Activated CD8-positive, alpha-beta T cell treated with anti-CD3 and anti-CD28 coated beads for 36 hours (primary cell): ENCODE measurements at regions not wholly inside any gene's neighbourhood (a gene's known extent, or its start where the extent isn't known, plus 50 kb on each side); places are given as distances from the start of the nearest gene placed in this dataset.

ENCODE experiments used
- ATAC-seq: fragments of 200-7000 bp; cut with Tn5 transposase; one replicate; pipeline ENCODE4 v1.10.0; 2021; ENCODE audit warnings: mild to moderate bottlenecking, moderate library complexity
- CTCF ChIA-PET: fragments of 350-600 bp; sonication (Branson Sonifier 250); formaldehyde crosslinking; loops from one replicate; lab custom pipeline; 2021; ENCODE audit warnings: antibody characterized with exemption; lab: Charles Lee
- POLR2A ChIA-PET: fragments of 350-600 bp; sonication (Branson Sonifier 250); formaldehyde crosslinking; loops from one replicate; lab custom pipeline; 2021; ENCODE audit warnings: antibody characterized with exemption; lab: Charles Lee
- DNase-seq: peaks from one replicate; pipeline ENCODE4 v3.0.0-alpha.2; 2020
- H3K27ac Mint-ChIP-seq: one replicate; pipeline ENCODE4 v1.8.0; 2021; ENCODE audit warnings: mild to moderate bottlenecking, mixed read lengths
- H3K27me3 Mint-ChIP-seq: one replicate; pipeline ENCODE4 v1.8.0; 2021; ENCODE audit warnings: mixed read lengths
- H3K36me3 Mint-ChIP-seq: one replicate; pipeline ENCODE4 v1.8.0; 2021; ENCODE audit warnings: low read depth, mixed read lengths
- H3K4me1 Mint-ChIP-seq: one replicate; pipeline ENCODE4 v1.8.0; 2021; ENCODE audit warnings: low read depth, mixed read lengths
- H3K4me3 Mint-ChIP-seq: one replicate; pipeline ENCODE4 v1.8.0; 2021; ENCODE audit warnings: mild to moderate bottlenecking, moderate library complexity, mixed read lengths
- H3K9me3 Mint-ChIP-seq: one replicate; pipeline ENCODE4 v1.8.0; 2021; ENCODE audit warnings: mixed read lengths
- intact Hi-C: fragments of 100-400 bp; cut with micrococcal nuclease; formaldehyde crosslinking; loops from one replicate; pipeline ENCODE4 v1.10.0; 2022
- TF ChIP-seq, protein P1 (sequence below): fragments of 200-600 bp; IDR thresholded peaks from one replicate; pipeline ENCODE4 v1.8.0; 2022; ENCODE audit warnings: antibody characterized with exemption, mild to moderate bottlenecking

DNA sequence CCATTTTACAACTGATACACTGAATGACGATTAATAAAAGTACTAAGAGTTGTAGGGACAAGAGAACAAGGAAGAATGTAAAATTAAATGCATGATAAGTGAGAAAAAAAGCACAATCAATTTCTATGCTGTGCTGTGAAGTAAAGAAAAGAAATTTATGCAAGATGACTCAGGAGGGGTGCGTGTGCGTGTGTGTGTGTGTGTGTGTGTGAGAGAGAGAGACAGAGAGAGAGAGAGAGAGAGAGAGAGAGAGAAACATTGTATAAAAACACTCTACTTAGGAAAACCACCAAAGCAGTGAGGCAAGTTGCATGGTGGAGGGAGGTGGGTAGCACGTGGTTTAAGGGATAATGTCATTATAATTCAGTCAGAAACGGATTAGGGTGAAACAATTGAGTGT lies 580.8 kb upstream of the ALCAM start:
- intact Hi-C loops = no loop called here

DNA sequence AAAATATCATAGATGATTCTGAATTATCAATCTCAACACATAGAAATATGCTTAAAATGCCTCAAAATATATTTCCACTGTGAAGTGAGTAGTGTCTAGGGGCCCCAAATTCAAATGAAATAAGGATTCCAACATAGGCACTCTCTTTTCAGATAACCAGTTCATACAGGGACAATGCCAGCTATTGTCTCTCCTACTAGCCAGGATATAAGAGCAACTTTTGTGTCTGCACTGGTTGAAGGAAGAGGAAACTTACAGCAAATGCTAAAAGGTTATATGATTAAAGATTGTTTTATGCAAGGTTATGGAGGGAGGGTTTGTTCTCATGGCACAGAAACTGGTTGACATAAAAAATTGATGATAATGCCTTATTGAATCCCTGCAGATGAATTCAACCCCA lies 579.4 kb upstream of the ALCAM start:
- intact Hi-C loops = no loop called here
- CTCF ChIA-PET = no interaction called here
- no peak for DNase-seq
- Mint-ChIP-seq H3K27ac (no peak overlapping the region), H3K9me3 (no peaks in the 10 kb centered on the region), H3K4me3 (no peak overlapping the region), H3K4me1 (no peaks in the 10 kb centered on the region), H3K27me3 (no peaks in the 10 kb centered on the region), H3K36me3 (no peaks in the 10 kb centered on the region)
- POLR2A ChIA-PET = no interaction called here
- TF ChIP-seq, protein P1, sequence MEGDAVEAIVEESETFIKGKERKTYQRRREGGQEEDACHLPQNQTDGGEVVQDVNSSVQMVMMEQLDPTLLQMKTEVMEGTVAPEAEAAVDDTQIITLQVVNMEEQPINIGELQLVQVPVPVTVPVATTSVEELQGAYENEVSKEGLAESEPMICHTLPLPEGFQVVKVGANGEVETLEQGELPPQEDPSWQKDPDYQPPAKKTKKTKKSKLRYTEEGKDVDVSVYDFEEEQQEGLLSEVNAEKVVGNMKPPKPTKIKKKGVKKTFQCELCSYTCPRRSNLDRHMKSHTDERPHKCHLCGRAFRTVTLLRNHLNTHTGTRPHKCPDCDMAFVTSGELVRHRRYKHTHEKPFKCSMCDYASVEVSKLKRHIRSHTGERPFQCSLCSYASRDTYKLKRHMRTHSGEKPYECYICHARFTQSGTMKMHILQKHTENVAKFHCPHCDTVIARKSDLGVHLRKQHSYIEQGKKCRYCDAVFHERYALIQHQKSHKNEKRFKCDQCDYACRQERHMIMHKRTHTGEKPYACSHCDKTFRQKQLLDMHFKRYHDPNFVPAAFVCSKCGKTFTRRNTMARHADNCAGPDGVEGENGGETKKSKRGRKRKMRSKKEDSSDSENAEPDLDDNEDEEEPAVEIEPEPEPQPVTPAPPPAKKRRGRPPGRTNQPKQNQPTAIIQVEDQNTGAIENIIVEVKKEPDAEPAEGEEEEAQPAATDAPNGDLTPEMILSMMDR = no peak
- ATAC-seq = no peak

More for the DNA sequence above, 580.8 kb upstream of the ALCAM start:
- TF ChIP-seq, protein P1 = no peak
- Mint-ChIP-seq H3K4me1 (no peaks in the 10 kb centered on the region), H3K36me3 (no peaks in the 10 kb centered on the region), H3K27ac (no peak overlapping the region), H3K9me3 (peaks cover 1% of the 10 kb centered on the region), H3K4me3 (no peak overlapping the region), H3K27me3 (no peaks in the 10 kb centered on the region)
- no peak for ATAC-seq
- DNase-seq = no peak
- CTCF ChIA-PET = no interaction called here
- POLR2A ChIA-PET = no interaction called here

DNA sequence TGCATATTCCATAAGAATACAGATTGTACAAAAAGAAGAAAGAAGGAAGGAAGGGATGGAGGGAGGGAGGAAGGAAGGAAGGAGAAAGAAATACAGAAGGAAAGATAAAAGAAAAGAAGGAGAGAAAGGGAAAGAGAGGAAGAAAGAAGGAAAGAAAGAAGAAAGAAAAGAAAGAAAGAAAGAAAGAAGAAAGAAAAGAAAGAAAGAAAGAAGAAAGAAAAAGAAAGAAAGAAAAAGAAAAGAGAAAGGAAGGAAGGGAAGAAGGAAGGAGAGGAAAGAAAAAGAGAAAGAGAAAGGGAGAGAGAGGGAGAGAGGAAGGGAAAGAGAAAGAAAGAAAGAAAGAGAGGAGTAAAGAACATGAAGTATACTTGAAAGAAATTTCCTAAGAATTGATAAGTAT lies 577.9 kb upstream of the ALCAM start:
- DNase-seq (no peak), ATAC-seq (no peak)
- Mint-ChIP-seq H3K4me3 (no peak overlapping the region), H3K36me3 (no peaks in the 10 kb centered on the region), H3K27me3 (no peaks in the 10 kb centered on the region), H3K9me3 (no peaks in the 10 kb centered on the region), H3K4me1 (no peaks in the 10 kb centered on the region), H3K27ac (no peak overlapping the region)
- intact Hi-C loops = no loop called here
- TF ChIP-seq, protein P1 = peak; percentile 45
- ChIA-PET POLR2A (no interaction called here), CTCF (no interaction called here)

DNA sequence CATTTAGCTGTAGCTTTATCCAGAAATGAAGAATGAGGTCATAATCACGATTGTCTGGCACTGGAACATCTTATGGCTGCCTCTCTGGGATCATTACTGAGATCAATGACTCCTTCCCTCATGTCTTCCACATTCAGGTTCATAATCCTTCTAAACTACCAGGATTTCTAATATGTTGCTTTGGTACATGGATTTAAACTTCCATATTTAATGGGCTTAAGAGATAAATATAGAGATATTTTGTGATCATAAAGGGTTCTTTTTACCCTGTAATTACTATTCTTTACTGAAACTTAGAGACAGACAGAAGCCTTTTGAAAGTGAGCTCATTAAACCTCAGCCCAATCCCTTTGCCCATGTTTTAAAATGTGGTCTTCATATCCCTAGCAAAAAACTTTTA lies 575.4 kb upstream of the ALCAM start:
- H3K4me3 Mint-ChIP-seq = no peak overlapping the region
- no peaks in the 10 kb centered on the region for H3K4me1 Mint-ChIP-seq
- ATAC-seq (no peak), DNase-seq (no peak)
- no peak overlapping the region for H3K27ac Mint-ChIP-seq
- intact Hi-C loops = no loop called here
- H3K27me3 Mint-ChIP-seq = no peaks in the 10 kb centered on the region
- ChIA-PET POLR2A (no interaction called here), CTCF (no interaction called here)
- TF ChIP-seq, protein P1 = no peak
- H3K36me3 Mint-ChIP-seq = no peaks in the 10 kb centered on the region
- H3K9me3 Mint-ChIP-seq = no peaks in the 10 kb centered on the region

DNA sequence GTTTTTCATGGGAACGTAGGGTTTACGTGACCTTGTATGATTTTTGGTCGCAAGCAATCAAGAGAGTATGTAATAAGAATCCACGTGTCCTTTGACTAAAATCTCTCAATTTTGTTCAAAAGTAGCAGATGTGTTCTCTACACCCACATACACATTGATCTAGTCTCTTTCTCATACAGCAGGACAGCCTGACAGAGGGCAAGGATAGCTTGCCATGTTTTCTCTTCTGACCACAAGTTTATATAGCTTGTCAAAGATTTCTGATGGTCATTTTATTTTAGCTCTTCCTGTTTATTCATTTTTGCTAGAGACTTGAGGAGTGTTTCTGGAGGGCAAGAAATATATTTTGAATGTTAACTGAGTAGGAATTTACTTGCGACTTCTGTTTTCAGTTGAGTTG lies 570.2 kb upstream of the ALCAM start:
- Mint-ChIP-seq H3K27ac (no peak overlapping the region), H3K9me3 (no peaks in the 10 kb centered on the region), H3K36me3 (no peaks in the 10 kb centered on the region), H3K4me1 (no peaks in the 10 kb centered on the region), H3K27me3 (no peaks in the 10 kb centered on the region), H3K4me3 (no peak overlapping the region)
- POLR2A ChIA-PET = no interaction called here
- CTCF ChIA-PET = no interaction called here
- intact Hi-C loops = no loop called here
- ATAC-seq (no peak), DNase-seq (no peak)
- TF ChIP-seq, protein P1 = no peak
